Stomach (tissue), 8 donors: ENCODE measurements at regions not wholly inside any gene's neighbourhood (a gene's known extent, or its start where the extent isn't known, plus 50 kb on each side); places are given as distances from the start of the nearest gene placed in this dataset.

Source experiments
- DNase-seq, 2 donors: peaks; one replicate each; pipeline versions ENCODE4 v3.0.0 to v3.0.0-alpha.2; 2013 to 2019
- H3K27ac ChIP-seq, 5 donors: fragments of 200-600 bp in 4 of 5; sonication (generic) in 4 of 5; one replicate each; pipeline ENCODE4 v1.5.1; 2013 to 2019; ENCODE audit warnings: mild to moderate bottlenecking in 1 of 5, moderate library complexity in 1 of 5
- H3K27me3 ChIP-seq, 3 donors: fragments of 200-600 bp; sonication (generic); one replicate each; pipeline ENCODE4 v1.5.1; 2017 to 2019; ENCODE audit warnings: mixed run types in 1 of 3
- H3K36me3 ChIP-seq, 4 donors: fragments of 200-600 bp; sonication (generic); 1 replicate in 3 of 4; 2 replicates in 1 of 4; pipeline ENCODE4 v1.5.1; 2016 to 2019
- H3K4me1 ChIP-seq, 4 donors: fragments of 200-600 bp; sonication (generic); one replicate each; pipeline ENCODE4 v1.5.1; 2016 to 2019
- H3K4me3 ChIP-seq, 4 donors: fragments of 200-600 bp; sonication (generic) in 3 of 4; one replicate each; pipeline ENCODE4 v1.5.1; 2016 to 2019; ENCODE audit warnings: mild to moderate bottlenecking in 1 of 4
- H3K9me3 ChIP-seq, 4 donors: fragments of 200-600 bp; sonication (generic); one replicate each; pipeline ENCODE4 v1.5.1; 2016 to 2019
- EP300 ChIP-seq: sonication (generic); formaldehyde crosslinking; IDR thresholded peaks from one replicate; pipeline ENCODE4 v1.6.1; 2017; ENCODE audit warnings: antibody characterized with exemption
- POLR2A ChIP-seq, 4 donors: fragments of 450-650 bp; IDR thresholded peaks; one replicate each; pipeline ENCODE4 v1.6.1; 2016; ENCODE audit warnings: antibody characterized with exemption in 4 of 4, control low read depth in 2 of 4, mild to moderate bottlenecking in 1 of 4, moderate library complexity in 1 of 4
- POLR2AphosphoS5 ChIP-seq, 3 donors: sonication (generic); formaldehyde crosslinking; IDR thresholded peaks; one replicate each; pipeline ENCODE4 v1.6.1; 2016; ENCODE audit warnings: antibody characterized with exemption in 3 of 3
- WGBS, 5 donors: extraction: QIAGEN DNeasy Blood & Tissue Kit in 3 of 5; methylation state at CpG; one replicate each; pipeline versions ENCODE4 v1.1.5 to v1.1.7; 2013 to 2018; 5-methylcytosine and 5-hydroxymethylcytosine counted together
- intact Hi-C: fragments of 100-400 bp; cut with DNase I; formaldehyde crosslinking; loops from one replicate; pipeline ENCODE4 v1.15.1; 2023; ENCODE audit warnings: low total_unique reads
- TF ChIP-seq, protein P1 (sequence below), 7 experiments: fragments of 450-650 bp in 4 of 7; fragments of 200-600 bp in 3 of 7; sonication (generic) in 3 of 7; IDR thresholded peaks; one replicate each; pipeline ENCODE4 v1.5.1; 2016 to 2019; ENCODE audit warnings: antibody characterized with exemption in 7 of 7, control low read depth in 2 of 7, mild to moderate bottlenecking in 1 of 7
- donor health status: healthy with polysubstance abuse.
- donor health status: Bipolar disorder and iron deficiency.
- donor health status: healthy.

DNA sequence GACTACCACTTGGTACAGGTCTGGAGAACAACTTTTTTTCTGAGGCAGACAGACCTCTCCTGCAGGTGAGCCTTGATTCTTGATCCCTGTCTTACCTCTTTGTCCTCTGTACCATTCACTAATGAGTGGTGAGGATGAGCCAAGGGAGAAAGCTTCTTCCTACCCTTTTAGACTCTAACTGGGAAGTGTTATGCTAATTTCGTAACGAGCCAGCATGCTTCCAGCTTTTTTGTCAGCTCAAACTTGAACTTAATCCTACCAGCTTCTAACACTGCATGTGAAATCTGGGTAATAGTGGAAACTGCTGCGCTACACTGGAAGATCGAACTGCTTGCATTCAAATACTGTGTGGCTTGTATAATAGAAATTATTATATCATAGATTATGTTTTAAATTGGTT, 87.0 kb downstream of the NEUROD6 start:
- TF ChIP-seq POLR2AphosphoS5 (IDR thresholded peaks at IDR 0.05): no peak
- TF ChIP-seq EP300: no peak
- TF ChIP-seq, protein P1, sequence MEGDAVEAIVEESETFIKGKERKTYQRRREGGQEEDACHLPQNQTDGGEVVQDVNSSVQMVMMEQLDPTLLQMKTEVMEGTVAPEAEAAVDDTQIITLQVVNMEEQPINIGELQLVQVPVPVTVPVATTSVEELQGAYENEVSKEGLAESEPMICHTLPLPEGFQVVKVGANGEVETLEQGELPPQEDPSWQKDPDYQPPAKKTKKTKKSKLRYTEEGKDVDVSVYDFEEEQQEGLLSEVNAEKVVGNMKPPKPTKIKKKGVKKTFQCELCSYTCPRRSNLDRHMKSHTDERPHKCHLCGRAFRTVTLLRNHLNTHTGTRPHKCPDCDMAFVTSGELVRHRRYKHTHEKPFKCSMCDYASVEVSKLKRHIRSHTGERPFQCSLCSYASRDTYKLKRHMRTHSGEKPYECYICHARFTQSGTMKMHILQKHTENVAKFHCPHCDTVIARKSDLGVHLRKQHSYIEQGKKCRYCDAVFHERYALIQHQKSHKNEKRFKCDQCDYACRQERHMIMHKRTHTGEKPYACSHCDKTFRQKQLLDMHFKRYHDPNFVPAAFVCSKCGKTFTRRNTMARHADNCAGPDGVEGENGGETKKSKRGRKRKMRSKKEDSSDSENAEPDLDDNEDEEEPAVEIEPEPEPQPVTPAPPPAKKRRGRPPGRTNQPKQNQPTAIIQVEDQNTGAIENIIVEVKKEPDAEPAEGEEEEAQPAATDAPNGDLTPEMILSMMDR (IDR thresholded peaks at IDR 0.05): no peak
- no peak for TF ChIP-seq POLR2A (IDR thresholded peaks at IDR 0.05)
- H3K27me3 ChIP-seq: no peaks in the 10 kb centered on the region
- no peaks in the 10 kb centered on the region for H3K4me1 ChIP-seq
- H3K9me3 ChIP-seq: no peaks in the 10 kb centered on the region
- WGBS, 5 donors: 73 to 89% (median 87%) methylated on average over 4 of the region's 4 CpGs
- no peak overlapping the region for H3K4me3 ChIP-seq
- DNase-seq: no peak
- H3K36me3 ChIP-seq: no peaks in the 10 kb centered on the region
- intact Hi-C loops: no loop called here
- H3K27ac ChIP-seq: no peak overlapping the region

DNA sequence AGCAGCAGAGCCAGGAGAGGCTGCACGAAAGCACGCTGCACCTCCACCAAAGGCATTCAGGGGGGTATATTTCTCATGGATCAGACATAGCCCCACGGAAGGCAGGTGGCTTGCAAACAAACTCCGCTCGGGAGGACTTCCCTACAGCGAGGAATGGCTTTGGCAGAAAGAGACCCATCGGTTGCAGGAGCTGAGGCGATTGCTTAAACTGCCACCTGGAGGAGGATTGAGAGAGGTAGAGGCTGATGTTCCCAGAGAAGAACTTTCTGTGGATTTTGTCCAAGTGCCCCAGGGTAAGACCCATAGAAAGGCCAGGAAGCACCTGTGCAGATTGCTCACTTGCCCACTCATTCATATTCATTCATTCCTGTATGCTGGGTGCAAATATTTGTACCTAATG, 89.1 kb downstream of the NEUROD6 start:
- intact Hi-C loops: no loop called here
- no peaks in the 10 kb centered on the region for H3K27me3 ChIP-seq
- no peak for DNase-seq
- WGBS, 5 donors: 72 to 84% (median 79%) methylated on average over 7 to 8 of the region's 8 CpGs
- H3K9me3 ChIP-seq: no peaks in the 10 kb centered on the region
- H3K36me3 ChIP-seq: no peaks in the 10 kb centered on the region
- TF ChIP-seq POLR2AphosphoS5 (IDR thresholded peaks at IDR 0.05) (no peak), EP300 (no peak), POLR2A (IDR thresholded peaks at IDR 0.05) (no peak)
- TF ChIP-seq, protein P1 (IDR thresholded peaks at IDR 0.05): no peak
- no peak overlapping the region for H3K27ac ChIP-seq
- H3K4me3 ChIP-seq: no peak overlapping the region
- H3K4me1 ChIP-seq: no peaks in the 10 kb centered on the region

DNA sequence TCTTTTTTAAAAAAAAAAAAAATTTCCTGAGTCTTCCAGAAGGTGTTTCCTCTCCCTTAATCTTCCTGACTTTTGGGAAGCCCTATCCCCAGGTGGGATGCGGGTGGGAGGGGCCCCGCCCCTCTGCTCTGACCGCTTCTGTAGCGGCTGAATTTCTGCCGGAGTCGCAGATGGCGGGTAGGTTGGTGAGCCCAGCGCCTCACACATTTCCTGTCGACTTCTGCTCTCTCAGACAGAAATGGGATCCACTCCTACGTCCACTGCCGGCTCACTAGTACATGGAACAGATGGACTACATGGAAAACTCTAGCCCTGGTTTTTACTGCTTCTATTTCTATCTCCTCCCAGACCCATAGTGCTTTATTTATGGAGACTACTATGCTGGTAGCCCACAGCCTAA, 90.9 kb downstream of the NEUROD6 start:
- no peaks in the 10 kb centered on the region for H3K36me3 ChIP-seq
- H3K4me3 ChIP-seq: no peak overlapping the region
- H3K4me1 ChIP-seq: no peaks in the 10 kb centered on the region
- 45 to 71% (median 53%) methylated on average over 11 of the region's 11 CpGs for WGBS, 5 donors
- no peaks in the 10 kb centered on the region for H3K27me3 ChIP-seq
- no peak for DNase-seq
- H3K9me3 ChIP-seq: no peaks in the 10 kb centered on the region
- intact Hi-C loops: no loop called here
- TF ChIP-seq POLR2AphosphoS5 (IDR thresholded peaks at IDR 0.05) (no peak), EP300 (no peak), POLR2A (IDR thresholded peaks at IDR 0.05) (no peak)
- TF ChIP-seq, protein P1 (IDR thresholded peaks at IDR 0.05): no peak
- no peak overlapping the region for H3K27ac ChIP-seq

DNA sequence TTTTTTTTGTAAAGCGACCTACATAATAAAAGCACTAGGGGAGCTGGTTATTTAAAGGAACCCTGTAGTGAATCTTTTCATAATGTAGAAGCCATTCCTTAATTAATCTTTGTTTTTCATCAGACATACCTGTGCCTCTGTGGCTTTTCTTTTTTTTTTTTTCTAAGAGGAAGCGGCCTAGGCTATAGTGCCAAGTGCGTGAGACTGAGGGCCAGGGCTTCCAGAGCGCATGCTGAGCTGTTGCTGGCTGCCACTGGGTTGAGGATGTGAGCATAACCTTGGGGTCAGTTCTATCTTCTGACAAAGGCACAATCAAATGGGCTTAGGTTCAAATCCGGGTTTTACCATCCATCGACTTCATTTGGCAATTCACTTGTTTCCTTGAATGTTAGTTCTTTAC, 103.7 kb downstream of the NEUROD6 start:
- TF ChIP-seq, protein P1 (IDR thresholded peaks at IDR 0.05): no peak
- TF ChIP-seq POLR2AphosphoS5 (IDR thresholded peaks at IDR 0.05) (no peak), POLR2A (IDR thresholded peaks at IDR 0.05) (no peak), EP300 (no peak)
- Histone ChIP-seq H3K36me3 (no peaks in the 10 kb centered on the region), H3K4me3 (no peak overlapping the region), H3K27me3 (no peaks in the 10 kb centered on the region), H3K4me1 (no peaks in the 10 kb centered on the region), H3K9me3 (no peaks in the 10 kb centered on the region), H3K27ac (no peak overlapping the region)
- DNase-seq: no peak
- intact Hi-C loops: no loop called here
- WGBS, 5 donors: 56 to 88% (median 64%) methylated on average over 6 of the region's 6 CpGs
